Stomach (tissue), 4 donors: ENCODE measurements at regions not wholly inside any gene's neighbourhood (a gene's known extent, or its start where the extent isn't known, plus 50 kb on each side); places are given as distances from the start of the nearest gene placed in this dataset.

ENCODE experiments used
- EP300 ChIP-seq: sonication (generic); formaldehyde crosslinking; IDR thresholded peaks from one replicate; pipeline ENCODE4 v1.6.1; 2017; ENCODE audit warnings: antibody characterized with exemption
- POLR2A ChIP-seq, 4 donors: fragments of 450-650 bp; IDR thresholded peaks; one replicate each; pipeline ENCODE4 v1.6.1; 2016; ENCODE audit warnings: antibody characterized with exemption in 4 of 4, control low read depth in 2 of 4, mild to moderate bottlenecking in 1 of 4, moderate library complexity in 1 of 4
- TF ChIP-seq, protein P1 (sequence below), 7 experiments: fragments of 450-650 bp in 4 of 7; fragments of 200-600 bp in 3 of 7; sonication (generic) in 3 of 7; IDR thresholded peaks; one replicate each; pipeline ENCODE4 v1.5.1; 2016 to 2019; ENCODE audit warnings: antibody characterized with exemption in 7 of 7, control low read depth in 2 of 7, mild to moderate bottlenecking in 1 of 7

DNA sequence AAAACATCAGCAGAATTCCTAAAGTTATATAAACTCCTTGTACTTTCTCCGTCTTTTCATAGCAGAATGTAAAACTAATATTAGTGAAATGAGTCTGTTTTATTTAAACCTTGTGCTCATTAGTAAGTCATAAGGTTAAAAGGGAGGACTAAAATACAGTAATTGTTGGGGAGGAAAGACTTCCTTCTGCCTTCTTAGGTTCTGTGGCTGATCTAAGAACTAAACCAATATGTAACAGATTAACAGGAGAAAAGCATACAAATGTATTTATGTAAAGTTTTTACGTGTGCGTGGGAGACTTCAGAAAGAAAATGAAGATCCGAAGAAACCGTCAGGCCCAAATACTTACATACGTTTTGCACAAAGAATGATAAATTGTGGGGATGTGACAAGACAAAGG is 286.6 kb upstream of the MAD2L1 start:
- TF ChIP-seq, protein P1, sequence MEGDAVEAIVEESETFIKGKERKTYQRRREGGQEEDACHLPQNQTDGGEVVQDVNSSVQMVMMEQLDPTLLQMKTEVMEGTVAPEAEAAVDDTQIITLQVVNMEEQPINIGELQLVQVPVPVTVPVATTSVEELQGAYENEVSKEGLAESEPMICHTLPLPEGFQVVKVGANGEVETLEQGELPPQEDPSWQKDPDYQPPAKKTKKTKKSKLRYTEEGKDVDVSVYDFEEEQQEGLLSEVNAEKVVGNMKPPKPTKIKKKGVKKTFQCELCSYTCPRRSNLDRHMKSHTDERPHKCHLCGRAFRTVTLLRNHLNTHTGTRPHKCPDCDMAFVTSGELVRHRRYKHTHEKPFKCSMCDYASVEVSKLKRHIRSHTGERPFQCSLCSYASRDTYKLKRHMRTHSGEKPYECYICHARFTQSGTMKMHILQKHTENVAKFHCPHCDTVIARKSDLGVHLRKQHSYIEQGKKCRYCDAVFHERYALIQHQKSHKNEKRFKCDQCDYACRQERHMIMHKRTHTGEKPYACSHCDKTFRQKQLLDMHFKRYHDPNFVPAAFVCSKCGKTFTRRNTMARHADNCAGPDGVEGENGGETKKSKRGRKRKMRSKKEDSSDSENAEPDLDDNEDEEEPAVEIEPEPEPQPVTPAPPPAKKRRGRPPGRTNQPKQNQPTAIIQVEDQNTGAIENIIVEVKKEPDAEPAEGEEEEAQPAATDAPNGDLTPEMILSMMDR (IDR thresholded peaks at IDR 0.05): no peak
- TF ChIP-seq EP300 (no peak), POLR2A (IDR thresholded peaks at IDR 0.05) (no peak)
